HS-5 (cell line): ENCODE measurements at regions not wholly inside any gene's neighbourhood (a gene's known extent, or its start where the extent isn't known, plus 50 kb on each side); places are given as distances from the start of the nearest gene placed in this dataset.
"Not testable (repeated sequence)": the region's sequence is repeated elsewhere in the genome, so short reads cannot be mapped to it uniquely, and the experiment has no call there.

ENCODE experiments used
- DNase-seq: peaks from one replicate; pipeline ENCODE4 v3.0.0-alpha.2; 2012; ENCODE audit warnings: low read depth

- DNase-seq, result no peak
Observed at GRCh38 chr10:8173866-8174243, 119.4 kb downstream of the GATA3 start.

DNA sequence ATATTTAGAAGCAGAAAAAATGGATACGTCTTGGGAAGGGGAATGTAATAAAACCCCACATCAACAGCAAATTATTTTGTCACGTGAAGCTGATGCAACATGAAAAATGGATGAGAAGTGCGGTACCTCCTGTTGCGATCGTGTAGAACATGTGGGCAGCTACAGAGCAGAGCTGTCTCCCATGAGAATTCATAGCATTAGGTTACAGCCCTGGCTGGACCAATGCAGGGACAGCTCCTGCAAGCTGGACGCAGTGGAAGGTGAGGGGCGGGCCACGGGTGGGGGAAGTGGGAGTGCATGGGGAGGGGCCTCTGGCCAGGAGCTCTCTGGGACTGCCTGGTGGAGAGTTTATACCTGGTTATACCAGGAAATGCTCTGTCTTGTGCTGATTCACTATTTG is 120.3 kb downstream of the GATA3 start:
- no peak for DNase-seq

- not testable (repeated sequence) for DNase-seq
Observed at GRCh38 chr10:8177526-8177925, 123.0 kb downstream of the GATA3 start.

GRCh38 chr10:8179773-8180172 is 125.3 kb downstream of the GATA3 start:
- not testable (repeated sequence) for DNase-seq

DNA sequence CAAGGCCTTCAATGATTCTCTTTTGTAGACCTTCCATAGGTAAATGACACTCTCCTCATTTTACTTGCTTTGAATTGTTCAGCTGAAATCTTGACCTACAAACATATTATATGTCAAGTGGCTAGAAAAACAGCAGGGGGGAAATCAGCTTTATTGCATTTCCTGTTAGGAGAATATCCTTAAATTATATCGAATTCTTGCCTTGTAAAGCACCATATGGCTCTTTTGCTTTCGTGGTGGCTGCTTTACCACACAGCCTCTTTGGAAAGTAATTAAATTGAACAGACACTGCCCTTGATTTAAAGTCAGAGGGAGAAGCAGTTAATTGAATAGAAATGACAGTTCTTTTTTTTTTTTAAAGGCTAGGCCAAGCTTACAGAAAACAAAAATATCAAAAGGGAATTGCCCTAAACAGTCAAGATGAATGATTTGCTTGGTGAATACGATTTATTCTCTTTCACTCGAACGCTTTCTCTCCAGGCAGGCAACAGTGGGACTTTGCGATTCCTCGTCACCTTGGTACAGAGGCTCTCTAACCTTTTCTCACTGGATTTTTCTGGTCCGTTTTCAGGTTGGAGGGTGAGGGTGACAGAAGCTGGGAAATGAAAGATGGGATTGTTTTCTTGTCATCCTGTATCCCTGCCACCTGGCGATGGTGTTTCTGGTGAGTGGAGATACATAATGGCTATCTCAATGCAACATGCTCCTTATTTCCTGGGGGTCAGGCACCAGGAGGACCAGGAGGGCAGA is 126.0 kb downstream of the GATA3 start:
- no peak for DNase-seq

DNA sequence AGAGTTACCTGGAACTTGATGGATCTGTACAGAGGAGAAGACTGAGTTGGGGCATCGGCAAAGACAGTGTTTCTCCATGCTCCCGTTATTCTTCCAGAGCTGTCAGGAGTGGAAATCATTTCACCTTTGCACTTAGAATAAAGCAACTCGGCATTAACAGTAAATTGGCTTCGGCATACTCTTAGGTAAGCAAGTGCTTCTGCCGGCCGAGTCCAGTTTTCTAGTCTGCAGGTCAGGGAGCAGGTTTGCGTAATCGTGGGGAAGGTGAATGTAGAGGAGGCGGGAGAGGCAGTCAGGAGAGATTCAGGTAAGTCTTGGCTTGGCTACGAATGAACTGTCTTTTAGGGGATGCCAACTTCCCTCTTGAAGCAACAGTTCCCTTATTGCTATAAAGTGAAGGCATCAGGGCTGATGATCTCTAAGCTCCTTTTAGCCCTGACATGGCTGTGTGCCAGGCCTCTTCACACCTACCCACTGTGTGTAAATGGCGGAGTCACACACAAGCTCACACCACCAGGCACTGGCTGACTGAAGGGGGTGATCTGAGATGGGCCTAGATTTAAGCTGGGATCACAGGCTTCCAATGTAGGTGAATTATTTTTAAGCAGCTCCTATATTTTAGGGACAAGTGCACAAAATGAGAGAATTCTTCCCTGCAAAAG is 127.1 kb downstream of the GATA3 start:
- no peak for DNase-seq

DNA sequence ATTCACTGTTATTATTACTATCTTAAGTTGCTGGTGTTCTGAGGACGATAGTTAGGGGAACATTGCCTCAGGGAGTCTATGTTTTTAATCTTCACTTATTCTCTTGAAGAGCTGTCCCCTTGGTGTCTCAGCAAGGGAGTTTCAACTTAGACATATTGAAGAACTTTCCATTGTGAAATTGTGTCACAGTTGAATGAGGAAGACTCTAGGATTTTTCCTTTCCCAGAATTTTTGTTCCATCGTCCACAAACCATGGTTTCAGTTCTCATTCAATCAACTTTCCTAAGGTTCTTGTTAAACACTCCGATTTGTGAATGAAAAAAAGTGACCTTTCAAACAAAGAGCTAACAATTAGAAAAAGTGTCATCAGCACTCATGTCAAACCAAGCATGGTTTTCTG is 128.3 kb downstream of the GATA3 start:
- no peak for DNase-seq

- no peak for DNase-seq
Observed at GRCh38 chr10:8183241-8183704, 128.8 kb downstream of the GATA3 start.

DNA sequence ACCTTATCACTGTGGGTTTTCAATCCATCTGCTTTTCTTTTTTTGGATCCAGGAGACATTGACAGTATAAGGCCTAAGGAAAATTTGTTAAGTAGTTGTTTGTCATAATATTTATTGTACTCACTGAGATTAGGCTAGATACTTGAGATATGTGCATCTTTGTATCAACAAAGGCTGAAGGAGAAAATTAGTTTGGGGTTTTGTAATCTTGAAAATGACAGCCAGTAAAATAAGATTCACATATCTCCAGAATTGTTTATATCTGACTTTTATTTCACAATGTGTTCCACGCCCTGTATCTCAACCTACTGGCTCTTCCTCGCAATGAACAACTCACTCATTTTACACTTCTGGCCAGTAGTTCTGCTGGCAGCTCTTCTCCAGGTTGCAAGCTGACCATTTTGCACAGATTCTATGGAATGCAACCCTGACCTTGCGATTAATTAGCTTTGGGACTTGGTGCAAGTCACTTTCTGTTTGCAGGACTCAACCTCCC is 132.7 kb downstream of the GATA3 start:
- no peak for DNase-seq

- no peak for DNase-seq
Observed at GRCh38 chr10:8189458-8189857, 135.0 kb downstream of the GATA3 start.

DNA sequence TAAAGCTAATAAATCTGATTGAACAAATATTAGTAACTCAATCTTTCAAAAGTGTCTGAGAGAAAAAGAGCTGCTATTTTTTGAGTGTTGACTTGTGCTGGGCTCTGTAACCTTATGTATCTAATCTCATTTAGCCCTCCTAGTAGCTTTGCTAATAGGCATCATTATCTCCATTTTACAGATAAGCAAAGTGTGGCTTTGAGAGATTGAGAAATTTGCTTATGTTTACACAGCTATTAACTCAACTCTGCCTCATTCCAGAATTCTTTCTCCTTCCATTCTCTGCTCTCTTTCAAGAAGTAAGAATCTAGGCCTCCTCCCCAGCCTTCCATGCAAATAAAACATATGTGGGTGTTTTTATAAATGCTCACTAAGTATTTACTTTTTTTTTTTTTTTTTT is 137.8 kb downstream of the GATA3 start:
- DNase-seq, result no peak

- no peak for DNase-seq
Observed at GRCh38 chr10:8193546-8193945, 139.1 kb downstream of the GATA3 start.

DNA sequence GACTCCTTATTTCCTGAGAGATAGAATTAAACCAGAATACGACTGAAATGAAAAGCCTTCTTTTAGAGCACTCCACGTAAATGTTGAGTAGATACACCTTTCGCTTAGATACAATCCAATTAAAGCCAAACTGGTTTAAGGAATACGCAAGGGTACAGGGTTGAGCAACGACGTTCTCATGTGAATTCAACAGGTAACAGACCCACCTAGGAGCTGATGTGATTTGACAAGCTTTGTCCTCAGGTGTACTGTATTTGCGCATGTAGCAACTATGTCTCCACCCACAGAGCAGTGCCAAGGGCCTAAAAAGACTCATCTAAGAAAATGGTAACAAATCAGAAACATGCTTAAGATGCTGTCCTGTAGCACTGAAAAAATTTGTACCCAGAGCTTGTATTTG is 139.6 kb downstream of the GATA3 start:
- no peak for DNase-seq

GRCh38 chr10:8206882-8207281 is 152.4 kb downstream of the GATA3 start:
- no peak for DNase-seq

- no peak for DNase-seq
Observed at GRCh38 chr10:8211631-8212030, 157.1 kb downstream of the GATA3 start.

DNA sequence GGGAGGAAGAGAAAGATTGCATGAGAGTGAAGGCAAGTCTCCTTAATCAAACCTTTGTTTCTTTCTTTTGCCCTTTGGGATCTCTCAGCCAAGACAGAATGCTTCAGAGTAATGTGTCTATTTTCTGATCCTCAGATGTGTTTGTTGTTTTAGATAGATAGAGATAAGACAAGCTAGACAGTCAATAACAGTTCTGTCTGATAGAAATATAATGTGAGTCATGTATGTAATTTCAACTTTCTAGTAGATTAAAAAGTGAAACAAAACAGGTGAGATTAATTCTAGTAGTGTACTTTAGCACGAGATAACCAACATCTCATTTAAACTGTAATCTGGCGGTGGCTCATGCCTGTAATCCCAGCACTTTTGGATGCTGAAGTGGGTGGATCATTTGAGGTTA is 159.2 kb downstream of the GATA3 start:
- DNase-seq, result no peak

GRCh38 chr10:8214587-8214986 is 160.1 kb downstream of the GATA3 start:
- DNase-seq, result no peak

GRCh38 chr10:8216893-8217292 is 162.4 kb downstream of the GATA3 start:
- DNase-seq, result no peak

DNA sequence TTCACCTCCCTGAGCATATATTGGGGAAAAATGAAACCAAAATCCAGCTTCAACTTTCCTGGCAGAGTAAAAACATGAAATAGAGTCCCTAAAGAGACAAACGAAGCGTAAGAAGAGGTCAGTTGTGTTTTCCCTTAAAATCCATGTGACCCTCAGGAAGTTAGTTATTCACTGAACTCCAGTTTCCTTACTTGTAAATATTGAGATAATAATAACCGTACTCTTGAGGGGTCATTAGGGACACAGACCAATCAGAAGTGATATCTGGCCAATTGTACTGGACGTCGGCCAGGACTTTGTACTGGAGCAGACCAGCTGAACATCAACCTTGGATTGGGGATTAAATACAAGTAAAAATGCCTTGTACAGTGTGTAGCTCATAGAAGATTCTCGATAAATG is 167.0 kb downstream of the GATA3 start:
- no peak for DNase-seq

DNA sequence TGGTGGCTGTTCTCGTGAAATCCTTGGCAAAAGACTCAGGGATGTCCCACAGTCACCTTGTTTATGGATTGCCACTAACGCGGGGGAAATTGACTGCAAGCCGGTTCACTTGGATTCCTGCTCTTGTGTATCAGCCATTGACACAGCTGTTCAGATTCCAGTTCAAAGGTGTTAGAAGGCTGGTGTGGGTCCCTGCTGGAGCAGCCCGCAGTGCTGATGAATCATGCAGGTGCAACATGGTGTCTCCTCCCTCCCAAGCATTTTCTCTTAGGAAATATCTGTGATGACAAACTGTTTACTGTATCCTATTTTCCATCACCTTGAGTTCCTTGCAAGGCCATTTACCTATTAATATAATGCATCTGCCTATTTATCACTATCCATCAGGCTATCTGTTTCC is 170.1 kb downstream of the GATA3 start:
- DNase-seq, result no peak

DNA sequence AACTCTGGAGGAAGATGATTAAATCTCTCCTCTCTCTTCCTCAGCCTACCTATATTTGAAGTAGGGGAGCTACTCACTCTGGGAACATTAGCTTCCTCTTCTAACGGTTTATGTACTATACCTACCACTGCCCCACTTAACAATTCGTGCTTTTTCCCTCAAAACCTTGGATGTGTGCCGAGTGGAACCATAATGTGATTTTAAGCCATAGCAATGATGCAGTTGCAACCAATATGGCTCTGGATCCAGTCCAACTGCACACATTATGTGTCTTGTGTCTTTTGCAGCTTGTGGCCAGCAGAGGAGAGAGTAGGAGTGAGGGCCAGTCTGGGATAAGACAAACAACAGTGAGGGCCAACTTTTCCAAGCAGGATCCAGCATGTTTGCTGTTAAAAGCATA is 170.7 kb downstream of the GATA3 start:
- no peak for DNase-seq

- DNase-seq, result no peak
Observed at GRCh38 chr10:8227246-8227645, 172.8 kb downstream of the GATA3 start.

DNA sequence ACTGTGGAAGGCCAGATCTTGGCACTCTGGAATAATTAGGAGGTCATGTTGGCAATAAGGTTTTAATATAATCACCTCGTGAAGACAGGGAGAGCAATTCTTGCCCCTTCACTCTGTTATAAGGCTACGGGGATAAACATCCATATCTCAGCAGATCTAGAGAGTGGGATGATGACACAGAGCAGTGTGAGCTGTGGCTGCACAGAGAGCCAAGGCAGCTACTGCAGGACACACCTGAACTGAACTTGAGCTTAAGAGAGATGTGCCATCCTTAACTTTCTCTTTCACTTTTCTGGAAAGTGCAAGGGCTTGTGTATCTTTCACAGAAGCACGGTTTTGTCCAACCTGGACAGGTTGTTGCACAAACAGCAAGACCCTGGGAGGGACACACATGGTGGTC is 174.7 kb downstream of the GATA3 start:
- no peak for DNase-seq

DNA sequence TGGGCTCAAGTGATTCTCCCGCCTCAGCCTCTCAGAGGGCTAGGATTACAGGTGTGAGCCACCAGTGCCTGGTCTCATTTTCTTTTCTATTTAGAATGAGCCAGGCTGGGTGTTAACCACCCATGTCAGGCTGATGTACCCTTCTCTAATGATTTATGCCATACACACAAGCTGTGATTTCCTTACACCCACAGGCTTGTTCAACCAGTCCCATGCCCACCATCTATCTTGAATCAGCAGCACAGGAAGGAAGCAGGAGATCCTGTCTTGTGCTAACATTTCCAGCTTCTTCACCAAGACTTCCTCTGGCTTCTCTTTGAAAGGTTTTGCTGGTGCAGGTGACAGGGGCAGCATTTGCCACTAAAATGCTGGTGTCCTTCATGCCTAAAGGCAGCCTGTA is 176.4 kb downstream of the GATA3 start:
- no peak for DNase-seq
